Astrocyte (in vitro differentiated cells and primary cell): ENCODE measurements at regions not wholly inside any gene's neighbourhood (a gene's known extent, or its start where the extent isn't known, plus 50 kb on each side); places are given as distances from the start of the nearest gene placed in this dataset.

Experiments used
- EZH2 ChIP-seq: IDR thresholded peaks from 2 replicates; pipeline ENCODE4 v1.6.1; 2012; ENCODE audit warnings: mild to moderate bottlenecking, low read length, inconsistent platforms; ENCODE audit not compliant: insufficient read depth
- TF ChIP-seq, protein P1 (sequence below): IDR thresholded peaks from 2 replicates; pipeline ENCODE4 v1.5.1; 2011; ENCODE audit warnings: low read depth, mild to moderate bottlenecking, inconsistent platforms, low read length, moderate library complexity; ENCODE audit not compliant: insufficient read depth

DNA sequence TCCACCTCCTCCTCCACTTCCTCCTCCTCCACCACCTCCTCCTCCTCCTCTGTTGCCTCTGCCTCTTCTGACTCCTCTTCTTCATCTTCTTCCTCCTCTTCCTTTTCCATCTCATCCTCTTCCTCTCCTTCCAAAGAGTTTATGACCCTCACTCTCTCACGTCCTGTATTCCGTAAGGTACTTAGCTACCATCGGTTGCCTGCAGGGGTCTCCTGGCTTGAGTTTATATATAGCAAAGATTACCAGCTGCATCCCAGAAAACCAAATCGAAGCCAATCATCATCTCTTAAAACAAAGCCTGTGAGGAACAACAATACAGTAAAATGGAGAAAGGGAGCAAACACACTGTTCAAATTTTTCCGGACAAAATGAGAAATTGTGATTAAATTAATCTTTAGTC lies 317.4 kb downstream of the C3orf38 start:
- TF ChIP-seq, protein P1, sequence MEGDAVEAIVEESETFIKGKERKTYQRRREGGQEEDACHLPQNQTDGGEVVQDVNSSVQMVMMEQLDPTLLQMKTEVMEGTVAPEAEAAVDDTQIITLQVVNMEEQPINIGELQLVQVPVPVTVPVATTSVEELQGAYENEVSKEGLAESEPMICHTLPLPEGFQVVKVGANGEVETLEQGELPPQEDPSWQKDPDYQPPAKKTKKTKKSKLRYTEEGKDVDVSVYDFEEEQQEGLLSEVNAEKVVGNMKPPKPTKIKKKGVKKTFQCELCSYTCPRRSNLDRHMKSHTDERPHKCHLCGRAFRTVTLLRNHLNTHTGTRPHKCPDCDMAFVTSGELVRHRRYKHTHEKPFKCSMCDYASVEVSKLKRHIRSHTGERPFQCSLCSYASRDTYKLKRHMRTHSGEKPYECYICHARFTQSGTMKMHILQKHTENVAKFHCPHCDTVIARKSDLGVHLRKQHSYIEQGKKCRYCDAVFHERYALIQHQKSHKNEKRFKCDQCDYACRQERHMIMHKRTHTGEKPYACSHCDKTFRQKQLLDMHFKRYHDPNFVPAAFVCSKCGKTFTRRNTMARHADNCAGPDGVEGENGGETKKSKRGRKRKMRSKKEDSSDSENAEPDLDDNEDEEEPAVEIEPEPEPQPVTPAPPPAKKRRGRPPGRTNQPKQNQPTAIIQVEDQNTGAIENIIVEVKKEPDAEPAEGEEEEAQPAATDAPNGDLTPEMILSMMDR, result no peak
- no peak for TF ChIP-seq EZH2
